HL-60/S4 (cell line): ENCODE measurements at regions not wholly inside any gene's neighbourhood (a gene's known extent, or its start where the extent isn't known, plus 50 kb on each side); places are given as distances from the start of the nearest gene placed in this dataset.

Experiments
- in situ Hi-C: fragments of 300-500 bp; cut with MboI; formaldehyde crosslinking; loops from 2 replicates; pipeline ENCODE4 v1.14.3; 2022; ENCODE audit warnings: low sequenced_read_pairs

DNA sequence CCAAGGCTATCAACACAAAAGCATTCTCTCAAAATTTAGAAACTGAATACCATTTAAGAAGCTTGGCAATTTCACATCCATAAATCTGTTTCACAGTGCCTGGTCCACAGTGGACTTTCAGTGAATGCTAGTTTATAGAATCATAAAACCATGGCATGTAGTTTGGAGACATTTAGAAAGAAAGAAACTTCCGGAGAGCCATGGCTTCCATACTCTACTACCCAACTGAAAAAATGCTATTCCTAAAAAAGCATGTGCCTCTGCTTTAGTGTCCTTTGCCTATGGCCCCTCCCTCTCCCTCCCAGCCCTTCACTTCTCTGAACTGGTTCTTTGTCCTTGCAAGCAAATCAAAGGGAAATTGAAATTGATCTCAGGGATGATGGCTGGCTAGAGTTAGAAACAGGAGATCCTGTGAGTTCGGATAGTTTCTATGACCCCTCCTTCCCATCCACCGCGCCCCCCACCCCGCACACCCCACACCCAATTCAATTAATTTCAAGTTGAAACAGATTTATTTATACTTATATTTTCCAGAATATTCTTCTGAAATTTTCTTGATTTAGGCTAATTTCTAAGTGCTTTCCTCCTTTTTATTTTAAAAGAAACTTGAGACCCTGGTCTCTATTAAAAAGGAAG is 248.3 kb downstream of the TRIB2 start:
- in situ Hi-C loops = no loop called here

DNA sequence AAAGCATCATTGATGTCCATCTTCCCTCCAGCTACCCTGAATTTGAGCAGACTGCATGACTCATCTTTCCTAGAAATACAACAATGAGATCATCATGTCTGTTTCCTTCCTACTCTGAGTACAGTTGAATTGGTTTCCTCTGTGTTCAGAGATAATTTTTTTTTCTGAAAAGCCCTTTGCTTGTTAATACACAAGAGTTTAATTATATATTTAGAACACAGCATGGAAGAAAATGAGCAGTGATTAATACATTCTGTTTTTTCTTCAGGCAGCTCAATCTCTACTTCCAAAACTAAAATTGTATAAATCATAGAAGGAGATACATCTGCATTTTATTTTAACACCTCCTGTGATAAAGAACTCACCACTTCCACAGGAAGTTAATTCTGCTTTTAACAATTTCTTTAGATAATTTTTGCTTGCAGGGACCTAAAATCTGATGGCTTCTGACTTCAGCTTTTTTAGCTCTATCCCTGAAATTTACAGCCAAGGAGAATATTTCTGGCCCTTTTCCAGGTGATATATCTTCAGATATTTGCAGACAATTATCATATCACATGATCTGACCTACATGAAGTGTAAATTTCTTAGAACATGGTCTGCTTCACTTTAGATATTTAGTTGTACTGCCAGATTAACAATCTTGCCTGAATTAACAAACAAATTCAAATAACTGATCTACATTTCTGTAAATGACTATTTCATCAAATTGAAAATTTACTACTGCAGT is 249.0 kb downstream of the TRIB2 start:
- in situ Hi-C loops = no loop called here

DNA sequence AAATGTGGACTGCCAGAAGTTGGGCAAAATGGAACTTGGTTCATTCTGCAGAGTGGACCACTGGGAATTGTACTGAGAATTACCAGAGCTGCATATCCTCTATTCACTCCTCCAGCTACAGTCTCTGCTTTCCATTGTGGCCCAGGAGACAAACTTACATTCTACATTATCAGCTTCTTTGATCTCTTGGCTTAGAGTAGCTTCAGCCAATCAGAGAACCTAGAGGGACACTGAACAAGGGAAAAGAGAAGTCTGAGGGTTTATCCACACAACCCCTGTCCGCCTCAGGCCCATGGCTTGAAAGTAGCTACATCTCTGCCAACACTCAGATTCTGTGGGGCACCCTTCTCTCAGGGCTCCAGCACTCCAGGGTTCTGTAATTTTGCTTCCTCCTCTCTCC is 251.1 kb downstream of the TRIB2 start:
- in situ Hi-C loops = no loop called here

DNA sequence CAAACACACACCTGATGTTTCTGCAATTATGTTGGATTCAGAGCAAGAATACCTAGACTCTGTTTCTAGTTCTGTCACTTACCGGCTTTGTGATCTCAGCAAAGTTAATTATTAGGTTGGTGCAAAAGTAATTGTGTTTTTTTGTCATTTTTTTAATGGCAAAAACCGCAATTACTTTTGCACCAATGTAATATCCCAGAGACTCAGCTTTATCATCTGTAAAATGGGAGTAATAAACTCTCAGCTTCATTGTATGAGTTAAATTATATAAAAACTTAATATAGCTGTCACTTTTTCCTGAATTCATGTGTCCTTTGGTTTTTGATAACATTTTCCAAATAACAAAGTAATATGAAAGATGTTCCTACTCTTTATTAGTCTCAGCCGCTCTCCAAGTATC is 251.7 kb downstream of the TRIB2 start:
- in situ Hi-C loops = no loop called here

DNA sequence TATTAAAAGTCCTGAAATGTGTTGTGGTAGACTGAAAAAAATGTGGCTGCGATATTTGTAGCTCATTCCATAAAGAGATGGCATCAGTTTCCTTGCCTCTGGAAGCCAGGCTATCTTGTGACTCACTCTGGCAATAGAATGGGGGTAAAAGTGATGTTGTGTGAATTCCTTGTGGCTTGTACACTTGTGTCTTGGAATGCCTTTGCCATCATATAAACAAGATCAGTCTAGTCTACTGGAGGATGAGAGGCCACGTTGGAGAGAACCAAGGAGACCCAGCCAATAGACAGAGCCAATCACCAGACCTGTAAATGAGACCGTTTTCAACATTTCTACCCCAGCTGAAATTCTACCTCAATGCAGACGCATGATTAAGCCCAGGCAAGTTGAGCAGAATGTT is 254.1 kb downstream of the TRIB2 start:
- in situ Hi-C loops = no loop called here

DNA sequence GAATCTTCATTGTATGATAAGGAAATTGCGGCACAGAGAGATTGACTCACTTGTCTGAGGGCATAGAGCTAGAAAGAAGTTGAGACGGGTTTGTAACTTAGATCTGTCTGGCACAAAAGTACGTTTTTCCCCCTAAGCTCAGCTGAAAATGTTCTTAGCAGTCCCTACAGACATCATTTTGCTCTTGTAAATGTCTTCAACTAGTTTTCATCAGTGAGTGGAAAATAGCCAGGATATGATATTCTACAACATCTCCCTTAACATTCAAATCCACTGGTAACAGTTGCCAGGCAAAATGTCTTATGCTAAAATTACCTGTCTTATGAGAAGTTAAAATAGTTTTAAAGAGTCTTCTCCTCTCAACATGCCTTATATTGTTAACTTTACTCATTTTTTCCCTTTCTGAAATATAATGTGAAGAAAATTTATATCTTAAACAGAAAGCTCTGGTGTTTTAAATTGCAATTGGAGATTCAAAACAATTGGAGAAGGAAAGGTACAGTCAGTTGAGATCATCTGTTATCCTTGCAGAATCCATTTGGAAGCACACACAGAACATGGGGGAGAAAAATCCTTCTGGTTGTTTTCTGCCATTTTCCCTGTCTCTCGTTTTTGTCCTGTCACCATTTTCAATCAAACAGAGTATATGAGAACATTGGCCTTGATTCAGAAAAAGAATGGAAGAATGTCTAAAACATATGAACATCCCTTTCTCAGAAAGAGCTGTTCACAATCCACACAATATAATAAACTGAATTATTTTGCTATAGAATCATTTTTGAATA is 255.0 kb downstream of the TRIB2 start:
- in situ Hi-C loops = no loop called here

DNA sequence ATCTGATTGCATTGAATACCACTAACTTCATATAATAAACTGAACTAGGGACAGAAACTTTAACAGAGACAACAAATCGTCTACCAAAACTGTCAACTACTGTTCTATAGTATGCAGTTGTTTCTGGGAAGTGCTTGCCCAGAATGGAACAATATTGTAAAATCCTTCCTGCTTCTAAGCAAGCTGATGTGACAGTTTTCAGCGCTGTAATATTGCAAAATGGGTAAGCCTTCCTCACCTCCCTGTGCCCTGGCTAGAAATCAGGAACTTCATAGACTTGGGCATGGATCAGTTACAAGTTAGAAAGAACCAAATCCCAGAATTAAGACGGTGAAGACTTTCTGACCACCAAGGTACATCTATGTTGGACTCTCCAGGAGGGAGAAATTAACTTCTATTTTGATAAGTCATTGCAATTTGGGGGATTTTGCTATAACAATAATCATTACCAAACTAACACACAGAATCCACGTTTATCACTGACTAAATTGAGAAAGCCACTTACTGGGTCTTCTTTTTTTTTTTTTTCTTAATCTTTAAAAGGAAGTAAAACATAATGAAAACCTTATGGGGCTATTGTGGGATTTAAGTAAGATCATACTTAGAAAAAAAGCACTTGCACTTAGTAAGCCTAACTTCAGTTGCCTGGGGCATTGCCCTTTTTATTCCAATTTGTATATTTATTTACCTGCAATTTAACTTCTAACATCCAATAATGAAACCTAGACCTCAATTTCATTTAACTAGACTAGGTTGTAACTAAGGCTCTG is 261.5 kb downstream of the TRIB2 start:
- in situ Hi-C loops = no loop called here

DNA sequence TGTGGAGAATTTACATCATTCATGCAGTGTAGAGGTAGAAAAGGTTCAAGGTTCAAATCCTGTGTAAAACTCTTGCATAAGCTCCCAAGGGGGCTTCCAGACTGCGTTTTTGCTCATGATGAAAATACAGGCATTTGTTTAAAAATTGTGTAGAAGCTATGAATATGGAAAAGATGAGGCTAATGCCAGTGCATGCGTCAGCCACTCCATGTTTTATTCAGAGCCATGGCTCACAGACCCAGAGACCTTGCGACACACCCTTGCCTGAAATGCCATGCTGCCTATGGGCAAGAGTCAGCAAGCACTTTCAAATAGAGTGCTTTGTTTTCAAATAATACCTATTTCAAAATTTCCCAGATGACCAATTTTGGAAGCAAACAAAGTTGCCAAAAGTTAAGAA is 262.3 kb downstream of the TRIB2 start:
- in situ Hi-C loops = no loop called here

DNA sequence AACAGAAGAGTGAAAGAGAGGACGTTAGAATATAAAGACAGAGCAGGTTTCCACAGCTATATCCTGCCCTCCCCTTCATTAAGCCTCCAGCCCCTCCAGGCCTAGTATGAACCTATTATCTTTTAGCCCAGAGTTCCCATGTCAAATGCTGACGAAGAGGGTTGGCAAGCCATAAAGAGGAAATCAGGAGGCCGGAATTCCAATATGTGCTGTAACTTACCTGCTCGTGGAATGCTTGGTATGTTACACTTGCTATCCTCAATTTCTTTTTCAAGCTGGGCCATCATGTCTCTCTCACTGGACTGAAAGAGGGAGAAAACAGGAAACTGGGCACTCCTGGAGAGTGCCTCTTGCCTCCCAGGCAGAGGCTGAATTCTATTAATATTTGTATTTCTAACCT is 264.1 kb downstream of the TRIB2 start:
- in situ Hi-C loops = no loop called here

DNA sequence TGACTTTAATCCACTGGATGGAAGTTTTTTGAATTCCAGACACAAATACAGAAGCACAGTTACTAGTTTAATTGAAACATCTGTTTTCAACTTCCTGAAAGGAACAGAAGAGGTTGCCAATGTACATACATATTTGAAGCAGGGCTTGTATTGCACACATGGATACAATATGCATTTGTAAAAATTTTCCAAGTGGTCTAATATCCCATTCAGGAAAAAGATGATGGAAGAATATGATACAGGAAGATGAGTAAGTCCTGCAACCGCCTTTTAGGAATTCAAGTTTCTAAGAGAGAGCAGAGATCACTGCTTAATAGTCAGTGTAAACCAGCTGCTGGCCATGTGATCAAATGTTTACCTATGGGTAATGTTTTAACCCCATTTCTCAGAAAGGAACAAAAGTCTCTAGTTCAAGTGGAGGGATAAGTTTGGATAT is 265.4 kb downstream of the TRIB2 start:
- in situ Hi-C loops = no loop called here

DNA sequence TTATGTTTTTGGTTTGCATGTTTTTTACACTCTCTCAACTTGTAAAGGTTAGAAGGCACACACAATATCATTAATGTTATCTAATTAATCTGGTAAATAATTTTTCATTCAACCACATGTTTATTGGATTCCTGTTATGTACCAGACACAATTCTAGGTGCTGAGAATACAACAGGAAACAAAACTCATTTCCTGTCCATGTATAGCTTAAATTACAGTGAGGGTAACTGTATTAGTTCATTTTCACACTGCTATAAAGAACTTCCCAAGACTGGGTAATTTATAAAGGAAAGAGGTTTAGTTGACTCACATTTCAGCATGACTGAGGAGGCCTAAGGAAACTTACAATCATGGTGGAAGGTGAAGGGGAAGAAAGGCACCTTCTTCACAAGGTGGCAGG is 270.5 kb downstream of the TRIB2 start:
- in situ Hi-C loops = no loop called here

DNA sequence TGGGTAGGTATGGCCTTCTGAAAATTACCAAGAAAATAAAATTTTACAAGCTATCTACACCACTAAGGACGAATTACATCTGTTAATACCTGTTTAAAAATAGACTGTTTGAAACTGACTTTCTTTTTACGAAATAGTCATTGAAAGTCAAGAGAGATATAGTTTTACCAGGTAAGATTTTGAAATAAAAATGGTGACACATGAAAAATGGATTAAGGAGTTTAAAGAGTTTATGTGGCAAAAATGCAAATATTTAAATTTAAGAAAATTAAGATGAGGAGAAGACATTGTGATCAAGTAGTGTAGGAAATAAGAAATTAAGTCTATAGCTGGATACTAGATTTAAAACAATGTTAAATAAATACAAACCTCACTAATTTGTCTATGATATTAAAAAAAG is 271.5 kb downstream of the TRIB2 start:
- in situ Hi-C loops = no loop called here

DNA sequence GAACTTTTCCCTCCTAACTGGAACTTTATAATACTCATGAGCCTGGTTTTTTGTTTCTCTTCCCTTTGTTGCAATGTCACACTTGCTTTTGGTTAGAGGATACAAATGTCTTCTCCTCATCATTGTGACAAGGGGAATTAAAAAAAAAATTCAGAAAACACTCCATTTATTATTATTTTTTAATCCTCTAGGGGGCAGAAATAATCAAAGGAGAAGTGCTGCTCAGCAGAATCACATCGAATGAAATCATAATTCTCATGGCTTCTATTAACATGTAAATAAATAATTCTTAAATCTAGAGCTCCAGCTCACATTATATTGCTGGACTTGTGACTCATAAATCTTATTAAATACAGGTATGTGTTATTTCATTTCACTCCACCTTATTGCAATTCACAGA is 273.8 kb downstream of the TRIB2 start:
- in situ Hi-C loops = no loop called here

DNA sequence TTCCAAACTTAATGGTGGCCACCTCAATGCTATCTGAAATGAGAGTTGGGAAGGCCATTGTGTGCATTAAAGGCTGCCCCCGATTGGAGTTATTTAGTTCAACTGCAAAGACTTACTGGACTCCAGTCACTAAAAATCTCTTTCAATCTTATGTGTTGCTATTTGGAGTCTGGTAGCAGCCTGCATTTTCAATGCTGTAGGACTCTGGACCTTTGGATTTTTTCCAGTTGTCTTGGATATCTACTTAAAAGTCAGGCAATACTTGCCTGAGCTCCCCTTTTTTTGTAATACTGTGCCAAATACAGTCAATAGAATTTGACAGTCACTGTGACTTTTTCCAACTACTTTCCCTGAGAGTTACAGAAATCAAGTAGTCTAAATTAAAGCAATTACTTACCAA is 281.9 kb downstream of the TRIB2 start:
- in situ Hi-C loops = no loop called here

DNA sequence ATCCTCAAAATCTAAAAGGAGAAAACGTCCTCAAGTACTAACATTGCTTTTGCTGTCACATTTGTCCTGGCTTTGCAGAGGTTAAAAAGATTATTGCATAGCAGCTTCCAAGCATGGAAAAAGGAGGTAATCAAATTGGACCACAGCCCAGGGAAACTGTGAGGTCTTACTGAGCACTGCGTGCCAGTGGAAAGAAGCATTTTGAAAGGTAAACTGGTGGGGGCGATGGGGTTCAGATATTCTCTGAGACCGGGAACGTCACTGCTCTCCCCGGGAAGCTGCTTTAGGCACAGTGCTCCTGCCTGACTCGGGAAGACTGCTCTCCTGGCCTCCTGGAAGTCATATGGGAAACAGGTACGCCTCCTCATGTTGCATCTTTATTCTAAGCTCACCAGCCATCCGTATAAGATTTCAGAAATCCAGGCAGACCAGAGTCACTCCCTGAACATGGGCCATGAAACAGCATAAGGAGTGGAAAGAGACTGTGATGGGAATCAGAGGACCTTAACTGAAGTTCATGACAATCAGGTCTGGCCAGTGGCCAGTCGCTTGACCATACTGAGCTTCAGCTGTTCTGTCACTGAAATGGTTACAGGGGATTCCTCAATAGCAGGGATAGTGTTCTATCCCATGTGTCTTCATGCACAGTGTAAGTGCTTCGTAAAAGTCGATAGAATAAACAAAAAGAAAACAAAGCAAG is 284.1 kb downstream of the TRIB2 start:
- in situ Hi-C loops = loop anchor here (10.0 kb wide), 1 partner anchor 1176 kb away; no protein-coding TSS in a partner anchor

DNA sequence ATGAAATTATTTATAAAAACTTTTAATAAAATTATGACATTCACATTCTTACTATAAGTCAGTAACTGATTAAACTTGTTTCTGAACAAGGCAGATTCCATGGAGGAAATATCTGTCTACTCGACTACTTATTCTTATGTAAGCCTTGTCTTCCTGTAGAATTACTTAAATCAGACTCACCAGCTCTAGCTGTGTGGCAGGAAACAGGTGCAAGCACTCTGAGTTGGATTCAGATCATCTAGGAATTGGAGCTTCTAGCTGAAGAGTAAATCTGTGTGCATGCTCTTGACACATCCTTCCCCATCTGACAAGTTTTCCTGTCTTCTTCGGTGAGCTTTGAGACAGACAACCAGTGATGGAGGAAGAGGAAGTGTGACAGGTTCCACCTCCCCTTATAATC is 284.7 kb downstream of the TRIB2 start:
- in situ Hi-C loops = loop anchor here (10.0 kb wide), 1 partner anchor 1177 kb away; no protein-coding TSS in a partner anchor

DNA sequence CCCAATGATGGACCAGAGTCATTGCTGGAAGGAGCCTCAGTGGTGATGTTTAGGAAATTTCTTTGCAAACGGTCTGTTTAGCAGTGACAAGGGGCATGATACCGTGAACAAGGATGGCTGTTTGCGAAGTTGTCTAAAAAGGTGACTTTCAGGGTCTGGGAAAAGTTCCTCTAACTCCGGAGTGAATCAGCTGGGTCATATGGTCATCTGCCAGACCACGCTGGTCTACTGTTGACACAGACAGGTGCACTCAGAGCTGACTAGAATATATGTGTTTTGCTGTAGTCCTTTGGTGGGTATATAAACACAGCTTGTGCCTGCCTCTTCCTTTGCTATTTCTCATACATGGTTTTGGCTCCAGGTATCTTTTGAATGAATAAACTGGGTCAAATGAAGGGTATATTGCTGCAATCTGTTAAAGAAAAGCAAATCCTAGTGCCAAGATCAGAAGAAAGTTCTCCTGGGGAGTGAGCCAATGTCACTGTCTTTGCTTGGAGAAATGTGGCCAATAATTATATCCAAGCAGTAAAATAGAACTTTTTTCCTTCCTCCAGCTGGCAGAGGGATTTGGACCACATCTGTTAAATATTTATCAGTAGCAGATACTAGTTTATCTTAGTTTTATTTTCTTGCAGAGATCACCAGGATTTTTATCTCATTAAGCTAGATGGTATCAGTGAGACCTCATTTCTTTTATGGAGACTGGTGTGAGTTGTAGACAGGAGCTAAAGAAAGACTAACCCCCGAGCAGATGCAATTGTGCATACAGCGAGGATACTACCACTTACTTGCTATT is 286.0 kb downstream of the TRIB2 start:
- in situ Hi-C loops = loop anchor here (10.0 kb wide), 1 partner anchor 1178 kb away; no protein-coding TSS in a partner anchor

DNA sequence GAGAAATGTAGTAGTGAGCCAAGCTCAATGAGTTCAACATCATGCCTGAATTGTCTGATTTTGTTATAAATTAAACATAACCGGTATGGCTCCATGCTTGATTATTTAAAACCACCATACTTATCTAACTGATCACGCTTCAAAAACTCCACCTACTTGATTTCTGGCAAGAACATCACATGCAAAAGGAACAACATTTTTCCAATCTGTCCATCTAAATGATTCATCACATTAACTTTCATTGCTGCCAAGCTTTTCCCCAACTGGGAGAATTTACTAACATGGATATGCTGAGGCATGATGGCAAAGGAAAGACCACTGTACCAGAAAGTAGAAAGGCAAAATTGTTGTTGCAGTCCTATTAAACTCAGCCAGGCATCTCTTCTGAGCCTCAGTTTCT is 286.8 kb downstream of the TRIB2 start:
- in situ Hi-C loops = loop anchor here (10.0 kb wide), 1 partner anchor 1179 kb away; no protein-coding TSS in a partner anchor

DNA sequence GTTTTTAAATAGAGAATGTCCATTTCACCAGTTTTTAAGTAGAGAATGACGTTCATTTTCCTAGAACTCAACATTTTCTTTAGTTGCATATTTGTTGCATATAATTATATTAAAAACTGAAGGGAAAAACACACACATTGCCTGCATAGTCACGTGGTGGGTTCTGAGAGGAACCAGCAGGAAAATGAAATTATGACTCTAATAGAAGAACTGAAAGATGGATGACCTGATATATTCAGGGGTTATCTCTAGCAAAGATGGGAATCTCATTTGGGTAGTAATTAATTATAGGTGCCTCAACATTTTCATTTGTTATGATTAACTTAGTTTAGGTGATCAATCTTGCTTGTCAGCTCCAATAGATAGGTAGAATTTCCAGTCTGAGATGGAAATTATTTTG is 288.3 kb downstream of the TRIB2 start:
- in situ Hi-C loops = loop anchor here (10.0 kb wide), 1 partner anchor 1180 kb away; no protein-coding TSS in a partner anchor
